ENCODE measurements at regions not wholly inside any gene's neighbourhood (a gene's known extent, or its start where the extent isn't known, plus 50 kb on each side); places are given as distances from the start of the nearest gene placed in this dataset.

- no peak overlapping the region for H3K14ac ChIP-seq (ENCODE audit: low read length)
- no CpG with 5 or more reads among the region's 6 CpGs for WGBS (ENCODE audit: extremely low coverage, insufficient coverage, insufficient read length)
- no peak overlapping the region for H3K4ac ChIP-seq (ENCODE audit: low read depth, low read length)
- no peak overlapping the region for H3K4me2 ChIP-seq (ENCODE audit: low read length)
- no peaks in the 10 kb centered on the region for H3K79me2 ChIP-seq (ENCODE audit: control insufficient read depth, insufficient read depth, low read length, poor library complexity)
- no peaks in the 10 kb centered on the region for H3K4me1 ChIP-seq (ENCODE audit: control insufficient read depth in 1 of 2, insufficient read depth in 2 of 2, low read length in 2 of 2)
- DNase-seq, result no peak
- no peaks in the 10 kb centered on the region for H3K27me3 ChIP-seq (ENCODE audit: insufficient read depth, low read length)
- H2BK120ac ChIP-seq (ENCODE audit: insufficient read depth, low read length, poor library complexity), result no peak overlapping the region
- H3K9me3 ChIP-seq (ENCODE audit: insufficient read depth, low read depth, low read length), result no peaks in the 10 kb centered on the region
- H4K91ac ChIP-seq (ENCODE audit: low read depth, low read length), result no peak overlapping the region
- H3K27ac ChIP-seq (ENCODE audit: low read depth, low read length), result no peak overlapping the region
- H3K9ac ChIP-seq (ENCODE audit: low read length), result no peak overlapping the region
- H2AK5ac ChIP-seq (ENCODE audit: low read length), result no peak overlapping the region
- no peak overlapping the region for H3K18ac ChIP-seq (ENCODE audit: low read length)
- no peak overlapping the region for H3K4me3 ChIP-seq (ENCODE audit: low read depth, low read length)
- no peak overlapping the region for H2AFZ ChIP-seq (ENCODE audit: insufficient read depth, low read length, poor library complexity)
- H2BK12ac ChIP-seq (ENCODE audit: low read length), result no peak overlapping the region
- no peak overlapping the region for H4K12ac ChIP-seq (ENCODE audit: low read depth, low read length)
- no peak overlapping the region for H4K8ac ChIP-seq (ENCODE audit: low read depth, low read length)
- no peak overlapping the region for H2BK5ac ChIP-seq (ENCODE audit: low read depth, low read length, poor library complexity)
- H3K36me3 ChIP-seq (ENCODE audit: control insufficient read depth in 1 of 2, insufficient read depth in 2 of 2, low read length in 2 of 2), result no peaks in the 10 kb centered on the region
- no peaks in the 10 kb centered on the region for H3K79me1 ChIP-seq (ENCODE audit: low read length)
- H3K23ac ChIP-seq (ENCODE audit: low read length), result no peak overlapping the region
Observed at GRCh38 chr3:43221076-43221475, 65.3 kb upstream of the SNRK start.

GRCh38 chr3:43219616-43220015 is 66.7 kb upstream of the SNRK start:
- H4K91ac ChIP-seq (ENCODE audit: low read depth, low read length), result no peak overlapping the region
- H3K9ac ChIP-seq (ENCODE audit: low read length), result no peak overlapping the region
- H3K79me2 ChIP-seq (ENCODE audit: control insufficient read depth, insufficient read depth, low read length, poor library complexity), result no peaks in the 10 kb centered on the region
- H2AK5ac ChIP-seq (ENCODE audit: low read length), result no peak overlapping the region
- WGBS (ENCODE audit: extremely low coverage, insufficient coverage, insufficient read length), result no CpG with 5 or more reads among the region's 3 CpGs
- no peak for DNase-seq
- no peak overlapping the region for H2BK120ac ChIP-seq (ENCODE audit: insufficient read depth, low read length, poor library complexity)
- H3K23ac ChIP-seq (ENCODE audit: low read length), result no peak overlapping the region
- H4K12ac ChIP-seq (ENCODE audit: low read depth, low read length), result no peak overlapping the region
- H2BK5ac ChIP-seq (ENCODE audit: low read depth, low read length, poor library complexity), result no peak overlapping the region
- H3K14ac ChIP-seq (ENCODE audit: low read length), result no peak overlapping the region
- no peak overlapping the region for H3K18ac ChIP-seq (ENCODE audit: low read length)
- H2AFZ ChIP-seq (ENCODE audit: insufficient read depth, low read length, poor library complexity), result no peak overlapping the region
- no peak overlapping the region for H4K8ac ChIP-seq (ENCODE audit: low read depth, low read length)
- no peaks in the 10 kb centered on the region for H3K4me1 ChIP-seq (ENCODE audit: control insufficient read depth in 1 of 2, insufficient read depth in 2 of 2, low read length in 2 of 2)
- no peak overlapping the region for H3K27ac ChIP-seq (ENCODE audit: low read depth, low read length)
- H3K79me1 ChIP-seq (ENCODE audit: low read length), result no peaks in the 10 kb centered on the region
- no peak overlapping the region for H3K4ac ChIP-seq (ENCODE audit: low read depth, low read length)
- H3K4me3 ChIP-seq (ENCODE audit: low read depth, low read length), result no peak overlapping the region
- H2BK12ac ChIP-seq (ENCODE audit: low read length), result no peak overlapping the region
- no peaks in the 10 kb centered on the region for H3K27me3 ChIP-seq (ENCODE audit: insufficient read depth, low read length)
- H3K4me2 ChIP-seq (ENCODE audit: low read length), result no peak overlapping the region
- no peaks in the 10 kb centered on the region for H3K36me3 ChIP-seq (ENCODE audit: control insufficient read depth in 1 of 2, insufficient read depth in 2 of 2, low read length in 2 of 2)
- no peaks in the 10 kb centered on the region for H3K9me3 ChIP-seq (ENCODE audit: insufficient read depth, low read depth, low read length)

- H2BK5ac ChIP-seq (ENCODE audit: low read depth, low read length, poor library complexity), result no peak overlapping the region
- H2AK5ac ChIP-seq (ENCODE audit: low read length), result no peak overlapping the region
- no peaks in the 10 kb centered on the region for H3K4me1 ChIP-seq (ENCODE audit: control insufficient read depth in 1 of 2, insufficient read depth in 2 of 2, low read length in 2 of 2)
- H3K27ac ChIP-seq (ENCODE audit: low read depth, low read length), result no peak overlapping the region
- no peak overlapping the region for H4K8ac ChIP-seq (ENCODE audit: low read depth, low read length)
- H3K4me3 ChIP-seq (ENCODE audit: low read depth, low read length), result no peak overlapping the region
- no peaks in the 10 kb centered on the region for H3K36me3 ChIP-seq (ENCODE audit: control insufficient read depth in 1 of 2, insufficient read depth in 2 of 2, low read length in 2 of 2)
- H2BK12ac ChIP-seq (ENCODE audit: low read length), result no peak overlapping the region
- H3K79me1 ChIP-seq (ENCODE audit: low read length), result no peaks in the 10 kb centered on the region
- no peak overlapping the region for H4K12ac ChIP-seq (ENCODE audit: low read depth, low read length)
- no peak overlapping the region for H3K23ac ChIP-seq (ENCODE audit: low read length)
- no peaks in the 10 kb centered on the region for H3K27me3 ChIP-seq (ENCODE audit: insufficient read depth, low read length)
- no peak overlapping the region for H4K91ac ChIP-seq (ENCODE audit: low read depth, low read length)
- no peak overlapping the region for H3K4me2 ChIP-seq (ENCODE audit: low read length)
- H3K9ac ChIP-seq (ENCODE audit: low read length), result no peak overlapping the region
- WGBS (ENCODE audit: extremely low coverage, insufficient coverage, insufficient read length), result no CpG with 5 or more reads among the region's 2 CpGs
- H3K14ac ChIP-seq (ENCODE audit: low read length), result no peak overlapping the region
- no peak for DNase-seq
- H3K4ac ChIP-seq (ENCODE audit: low read depth, low read length), result no peak overlapping the region
- H2AFZ ChIP-seq (ENCODE audit: insufficient read depth, low read length, poor library complexity), result no peak overlapping the region
- no peak overlapping the region for H3K18ac ChIP-seq (ENCODE audit: low read length)
- no peaks in the 10 kb centered on the region for H3K79me2 ChIP-seq (ENCODE audit: control insufficient read depth, insufficient read depth, low read length, poor library complexity)
- no peak overlapping the region for H2BK120ac ChIP-seq (ENCODE audit: insufficient read depth, low read length, poor library complexity)
- no peaks in the 10 kb centered on the region for H3K9me3 ChIP-seq (ENCODE audit: insufficient read depth, low read depth, low read length)
Observed at GRCh38 chr3:43218921-43219320, 67.4 kb upstream of the SNRK start.

GRCh38 chr3:43218156-43218555 is 68.2 kb upstream of the SNRK start:
- no peak overlapping the region for H4K12ac ChIP-seq (ENCODE audit: low read depth, low read length)
- no peak overlapping the region for H3K18ac ChIP-seq (ENCODE audit: low read length)
- no peak overlapping the region for H2AK5ac ChIP-seq (ENCODE audit: low read length)
- H3K14ac ChIP-seq (ENCODE audit: low read length), result no peak overlapping the region
- H3K4me1 ChIP-seq (ENCODE audit: control insufficient read depth in 1 of 2, insufficient read depth in 2 of 2, low read length in 2 of 2), result no peaks in the 10 kb centered on the region
- no peaks in the 10 kb centered on the region for H3K36me3 ChIP-seq (ENCODE audit: control insufficient read depth in 1 of 2, insufficient read depth in 2 of 2, low read length in 2 of 2)
- no peaks in the 10 kb centered on the region for H3K79me1 ChIP-seq (ENCODE audit: low read length)
- no peak overlapping the region for H3K23ac ChIP-seq (ENCODE audit: low read length)
- no peak overlapping the region for H3K27ac ChIP-seq (ENCODE audit: low read depth, low read length)
- H4K8ac ChIP-seq (ENCODE audit: low read depth, low read length), result no peak overlapping the region
- H2AFZ ChIP-seq (ENCODE audit: insufficient read depth, low read length, poor library complexity), result no peak overlapping the region
- H3K79me2 ChIP-seq (ENCODE audit: control insufficient read depth, insufficient read depth, low read length, poor library complexity), result no peaks in the 10 kb centered on the region
- no peak overlapping the region for H3K4me3 ChIP-seq (ENCODE audit: low read depth, low read length)
- H3K4ac ChIP-seq (ENCODE audit: low read depth, low read length), result no peak overlapping the region
- H3K27me3 ChIP-seq (ENCODE audit: insufficient read depth, low read length), result no peaks in the 10 kb centered on the region
- no peak overlapping the region for H2BK120ac ChIP-seq (ENCODE audit: insufficient read depth, low read length, poor library complexity)
- DNase-seq, result no peak
- H2BK12ac ChIP-seq (ENCODE audit: low read length), result no peak overlapping the region
- no peak overlapping the region for H3K4me2 ChIP-seq (ENCODE audit: low read length)
- no peaks in the 10 kb centered on the region for H3K9me3 ChIP-seq (ENCODE audit: insufficient read depth, low read depth, low read length)
- no peak overlapping the region for H4K91ac ChIP-seq (ENCODE audit: low read depth, low read length)
- H2BK5ac ChIP-seq (ENCODE audit: low read depth, low read length, poor library complexity), result no peak overlapping the region
- H3K9ac ChIP-seq (ENCODE audit: low read length), result no peak overlapping the region

- Histone ChIP-seq H2AK5ac (ENCODE audit: low read length) (no peak overlapping the region), H2BK120ac (ENCODE audit: insufficient read depth, low read length, poor library complexity) (no peak overlapping the region), H3K14ac (ENCODE audit: low read length) (no peak overlapping the region), H3K9me3 (ENCODE audit: insufficient read depth, low read depth, low read length) (no peaks in the 10 kb centered on the region), H4K91ac (ENCODE audit: low read depth, low read length) (no peak overlapping the region), H3K4me3 (ENCODE audit: low read depth, low read length) (no peak overlapping the region), H3K27ac (ENCODE audit: low read depth, low read length) (no peak overlapping the region), H3K4me1 (ENCODE audit: control insufficient read depth in 1 of 2, insufficient read depth in 2 of 2, low read length in 2 of 2) (no peaks in the 10 kb centered on the region), H2AFZ (ENCODE audit: insufficient read depth, low read length, poor library complexity) (no peak overlapping the region), H3K4me2 (ENCODE audit: low read length) (no peak overlapping the region), H3K9ac (ENCODE audit: low read length) (no peak overlapping the region), H4K12ac (ENCODE audit: low read depth, low read length) (no peak overlapping the region), H2BK5ac (ENCODE audit: low read depth, low read length, poor library complexity) (no peak overlapping the region), H3K23ac (ENCODE audit: low read length) (no peak overlapping the region), H4K8ac (ENCODE audit: low read depth, low read length) (no peak overlapping the region), H3K79me1 (ENCODE audit: low read length) (no peaks in the 10 kb centered on the region), H3K79me2 (ENCODE audit: control insufficient read depth, insufficient read depth, low read length, poor library complexity) (no peaks in the 10 kb centered on the region), H3K27me3 (ENCODE audit: insufficient read depth, low read length) (no peaks in the 10 kb centered on the region), H3K18ac (ENCODE audit: low read length) (no peak overlapping the region), H3K4ac (ENCODE audit: low read depth, low read length) (no peak overlapping the region), H2BK12ac (ENCODE audit: low read length) (no peak overlapping the region), H3K36me3 (ENCODE audit: control insufficient read depth in 1 of 2, insufficient read depth in 2 of 2, low read length in 2 of 2) (no peaks in the 10 kb centered on the region)
- no peak for DNase-seq
- no CpG with 5 or more reads among the region's 4 CpGs for WGBS (ENCODE audit: extremely low coverage, insufficient coverage, insufficient read length)
Observed at GRCh38 chr3:43217633-43218032, 68.7 kb upstream of the SNRK start.
